Liver (tissue), 3 donors: ENCODE measurements at regions not wholly inside any gene's neighbourhood (a gene's known extent, or its start where the extent isn't known, plus 50 kb on each side); places are given as distances from the start of the nearest gene placed in this dataset.

Source experiments
- GABPA ChIP-seq, 2 donors: IDR thresholded peaks in 1 of 2; conservative IDR thresholded peaks in 1 of 2; 2 replicates each; pipeline ENCODE4 v1.6.1; 2016; ENCODE audit warnings: antibody characterized with exemption in 2 of 2, mild to moderate bottlenecking in 1 of 2, moderate library complexity in 1 of 2
- HNF4G ChIP-seq: IDR thresholded peaks from 2 replicates; pipeline ENCODE4 v1.6.1; 2016; ENCODE audit warnings: antibody characterized with exemption
- RAD21 ChIP-seq, 2 donors: IDR thresholded peaks; 2 replicates each; pipeline ENCODE4 v1.6.1; 2016; ENCODE audit warnings: antibody characterized with exemption in 2 of 2, mild to moderate bottlenecking in 2 of 2
- REST ChIP-seq: IDR thresholded peaks from 2 replicates; pipeline ENCODE4 v1.6.1; 2016; ENCODE audit warnings: antibody characterized with exemption, mild to moderate bottlenecking
- YY1 ChIP-seq: IDR thresholded peaks from 2 replicates; pipeline ENCODE4 v1.6.1; 2016; ENCODE audit warnings: antibody characterized with exemption, mild to moderate bottlenecking
- TF ChIP-seq, protein P1 (sequence below): fragments of 150-350 bp; IDR thresholded peaks from 2 replicates; pipeline ENCODE4 v1.5.1; 2017; ENCODE audit warnings: improper control_type of control experiment, low read depth, low read length; ENCODE audit not compliant: missing input control
- donor health status: healthy.
- donor health status: healthy.

DNA sequence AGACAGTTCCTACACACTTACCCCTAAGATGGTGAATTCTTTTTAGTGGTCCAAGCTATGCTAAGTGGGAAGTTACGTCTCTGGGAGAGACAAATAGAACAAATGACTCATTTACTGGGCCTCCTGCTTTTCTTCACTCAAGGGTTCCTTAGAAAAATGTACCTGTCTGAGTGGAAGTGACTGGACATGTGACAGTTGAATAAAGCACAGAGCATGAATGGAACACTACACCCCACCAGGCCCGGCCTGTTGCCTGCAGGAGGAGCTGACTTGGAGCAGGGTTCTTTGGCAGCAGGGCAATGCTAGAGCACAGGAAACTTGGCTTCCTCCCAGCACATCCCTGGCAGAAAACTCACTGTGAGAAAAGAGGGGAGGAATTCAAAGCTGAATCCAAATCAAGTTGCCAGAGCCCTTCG lies 451.0 kb upstream of the SETBP1 start:
- TF ChIP-seq GABPA (IDR thresholded peaks at IDR 0.05 in 1 of 2, conservative IDR thresholded peaks at IDR 0.05 in 1 of 2) (no peak), HNF4G (no peak), YY1 (no peak), RAD21 (IDR thresholded peaks at IDR 0.05) (no peak), REST (no peak)
- TF ChIP-seq, protein P1, sequence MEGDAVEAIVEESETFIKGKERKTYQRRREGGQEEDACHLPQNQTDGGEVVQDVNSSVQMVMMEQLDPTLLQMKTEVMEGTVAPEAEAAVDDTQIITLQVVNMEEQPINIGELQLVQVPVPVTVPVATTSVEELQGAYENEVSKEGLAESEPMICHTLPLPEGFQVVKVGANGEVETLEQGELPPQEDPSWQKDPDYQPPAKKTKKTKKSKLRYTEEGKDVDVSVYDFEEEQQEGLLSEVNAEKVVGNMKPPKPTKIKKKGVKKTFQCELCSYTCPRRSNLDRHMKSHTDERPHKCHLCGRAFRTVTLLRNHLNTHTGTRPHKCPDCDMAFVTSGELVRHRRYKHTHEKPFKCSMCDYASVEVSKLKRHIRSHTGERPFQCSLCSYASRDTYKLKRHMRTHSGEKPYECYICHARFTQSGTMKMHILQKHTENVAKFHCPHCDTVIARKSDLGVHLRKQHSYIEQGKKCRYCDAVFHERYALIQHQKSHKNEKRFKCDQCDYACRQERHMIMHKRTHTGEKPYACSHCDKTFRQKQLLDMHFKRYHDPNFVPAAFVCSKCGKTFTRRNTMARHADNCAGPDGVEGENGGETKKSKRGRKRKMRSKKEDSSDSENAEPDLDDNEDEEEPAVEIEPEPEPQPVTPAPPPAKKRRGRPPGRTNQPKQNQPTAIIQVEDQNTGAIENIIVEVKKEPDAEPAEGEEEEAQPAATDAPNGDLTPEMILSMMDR = no peak
